Pons (tissue), 1 donor: ENCODE measurements at regions not wholly inside any gene's neighbourhood (a gene's known extent, or its start where the extent isn't known, plus 50 kb on each side); places are given as distances from the start of the nearest gene placed in this dataset.

ENCODE experiments used
- DNase-seq: peaks from one replicate; pipeline ENCODE4 v3.0.0-alpha.2; 2016; ENCODE audit warnings: low spot score

GRCh38 chr6:41471064-41471895 lies 74.9 kb upstream of the FOXP4 start:
- no peak for DNase-seq

GRCh38 chr6:41474213-41474933 lies 71.8 kb upstream of the FOXP4 start:
- DNase-seq, result no peak

- no peak for DNase-seq
Observed at GRCh38 chr6:41475164-41475563, 71.0 kb upstream of the FOXP4 start.

- DNase-seq, result no peak
Observed at GRCh38 chr6:41475737-41476357, 70.3 kb upstream of the FOXP4 start.

GRCh38 chr6:41476401-41476800 lies 69.8 kb upstream of the FOXP4 start:
- DNase-seq, result no peak

- DNase-seq, result no peak
Observed at GRCh38 chr6:41477572-41477971, 68.6 kb upstream of the FOXP4 start.

GRCh38 chr6:41483943-41484342 lies 62.2 kb upstream of the FOXP4 start:
- no peak for DNase-seq

GRCh38 chr6:41487860-41488432 lies 58.2 kb upstream of the FOXP4 start:
- DNase-seq, result no peak

GRCh38 chr6:41488433-41489119 lies 57.6 kb upstream of the FOXP4 start:
- DNase-seq, result no peak

GRCh38 chr6:41489120-41489851 lies 56.9 kb upstream of the FOXP4 start:
- DNase-seq, result no peak

- no peak for DNase-seq
Observed at GRCh38 chr6:41492261-41492891, 53.8 kb upstream of the FOXP4 start.

GRCh38 chr6:41494212-41495110 lies 51.7 kb upstream of the FOXP4 start:
- DNase-seq, result no peak
